OCI-LY1 (cell line): ENCODE measurements at regions not wholly inside any gene's neighbourhood (a gene's known extent, or its start where the extent isn't known, plus 50 kb on each side); places are given as distances from the start of the nearest gene placed in this dataset.

Source experiments
- H2AFZ ChIP-seq: fragments of 200-600 bp; sonication (generic), shearing (Covaris generic); 2 replicates; pipeline ENCODE4 v1.6.0; 2014; ENCODE audit warnings: antibody characterized with exemption, mild to moderate bottlenecking, low read length
- H3F3A ChIP-seq: fragments of 200-600 bp; sonication (generic), shearing (Covaris generic); 2 replicates; pipeline ENCODE4 v1.6.0; 2014; ENCODE audit warnings: mild to moderate bottlenecking, antibody characterized with exemption, low read length, moderate library complexity; ENCODE audit not compliant: insufficient read depth
- H3K27ac ChIP-seq: fragments of 200-600 bp; sonication (generic); 2 replicates; pipeline ENCODE4 v1.5.1; 2014; ENCODE audit warnings: low read length, mixed run types, mild to moderate bottlenecking, low read depth; ENCODE audit not compliant: poor library complexity, severe bottlenecking
- H3K27me3 ChIP-seq: fragments of 200-600 bp; sonication (generic); 2 replicates; pipeline ENCODE4 v1.6.0; 2014; ENCODE audit warnings: antibody characterized with exemption, mild to moderate bottlenecking, low read length, moderate library complexity; ENCODE audit not compliant: insufficient read depth
- H3K36me3 ChIP-seq: fragments of 200-600 bp; sonication (generic); 2 replicates; pipeline ENCODE4 v1.6.1; 2014; ENCODE audit warnings: mild to moderate bottlenecking, antibody characterized with exemption, low read length, moderate library complexity, mixed read lengths; ENCODE audit not compliant: insufficient read depth
- H3K4me1 ChIP-seq: fragments of 200-600 bp; sonication (generic); 2 replicates; pipeline ENCODE4 v1.5.1; 2014; ENCODE audit warnings: mild to moderate bottlenecking, low read length, moderate library complexity; ENCODE audit not compliant: insufficient read depth, severe bottlenecking
- H3K4me2 ChIP-seq: fragments of 200-600 bp; sonication (generic), shearing (Covaris generic); 2 replicates; pipeline ENCODE4 v1.6.1; 2014; ENCODE audit warnings: low read length
- H3K4me3 ChIP-seq: fragments of 200-600 bp; sonication (generic); 2 replicates; pipeline ENCODE4 v1.5.1; 2014; ENCODE audit warnings: low read length, low read depth, mild to moderate bottlenecking, mixed read lengths; ENCODE audit not compliant: poor library complexity, severe bottlenecking
- H3K79me2 ChIP-seq: fragments of 200-600 bp; shearing (Covaris generic); 2 replicates; pipeline ENCODE4 v1.6.1; 2016; ENCODE audit warnings: mixed run types, low read length, mixed read lengths; ENCODE audit not compliant: insufficient read depth
- H3K9ac ChIP-seq: fragments of 200-600 bp; sonication (generic), shearing (Covaris generic); 2 replicates; pipeline ENCODE4 v1.6.1; 2014; ENCODE audit warnings: mild to moderate bottlenecking, low read length, mixed read lengths
- H3K9me2 ChIP-seq: fragments of 200-600 bp; sonication (generic), shearing (Covaris generic); 2 replicates; pipeline ENCODE4 v1.6.1; 2014; ENCODE audit warnings: low read depth, mild to moderate bottlenecking, low read length, mixed read lengths
- H3K9me3 ChIP-seq: fragments of 200-600 bp; shearing (Covaris generic); 2 replicates; pipeline ENCODE4 v1.6.1; 2014; ENCODE audit warnings: low read length, mixed read lengths
- H4K20me1 ChIP-seq: fragments of 200-600 bp; sonication (generic), shearing (Covaris generic); 2 replicates; pipeline ENCODE4 v1.6.0; 2016; ENCODE audit warnings: mild to moderate bottlenecking, low read length; ENCODE audit not compliant: insufficient read depth
- CTCF ChIP-seq: fragments of 200-600 bp; sonication (generic), shearing (Covaris generic); IDR thresholded peaks from 2 replicates; pipeline ENCODE4 v1.5.1; 2017; ENCODE audit warnings: mild to moderate bottlenecking, antibody characterized with exemption, low read length, moderate library complexity, mixed read lengths
- EZH2 ChIP-seq: fragments of 200-600 bp; sonication (generic), shearing (Covaris generic); IDR thresholded peaks from 2 replicates; pipeline ENCODE4 v1.8.0; 2017; ENCODE audit warnings: borderline replicate concordance, mixed run types, mild to moderate bottlenecking, antibody characterized with exemption, low read length, moderate library complexity, mixed read lengths

- H3K27me3 ChIP-seq = no peaks in the 10 kb centered on the region
- no peaks in the 10 kb centered on the region for H4K20me1 ChIP-seq
- H3K36me3 ChIP-seq = no peaks in the 10 kb centered on the region
- H3K4me1 ChIP-seq = peaks cover 47% of the 10 kb centered on the region
- H3F3A ChIP-seq = no peaks in the 10 kb centered on the region
- H2AFZ ChIP-seq = peak overlapping the region; percentile 22
- no peak for TF ChIP-seq CTCF
- TF ChIP-seq EZH2 = no peak
- no peaks in the 10 kb centered on the region for H3K9me2 ChIP-seq
- H3K9ac ChIP-seq = no peak overlapping the region
- H3K4me2 ChIP-seq = no peak overlapping the region
- no peaks in the 10 kb centered on the region for H3K79me2 ChIP-seq
- H3K27ac ChIP-seq = no peak overlapping the region
- H3K4me3 ChIP-seq = no peak overlapping the region
- H3K9me3 ChIP-seq = no peaks in the 10 kb centered on the region
These were observed 222.7 kb downstream of the ARPP21 start for GRCh38 chr3:35862057-35862456.

GRCh38 chr3:35864871-35865270 is 225.5 kb downstream of the ARPP21 start:
- peaks cover 18% of the 10 kb centered on the region for H3K4me1 ChIP-seq
- H3K79me2 ChIP-seq = no peaks in the 10 kb centered on the region
- H3K4me3 ChIP-seq = no peak overlapping the region
- H3K9me3 ChIP-seq = no peaks in the 10 kb centered on the region
- H3K27ac ChIP-seq = no peak overlapping the region
- H3K36me3 ChIP-seq = no peaks in the 10 kb centered on the region
- 0 out of 2 replicates have a peak overlapping the region, but pooled peaks have one; percentile 38 for H2AFZ ChIP-seq
- no peaks in the 10 kb centered on the region for H3K27me3 ChIP-seq
- TF ChIP-seq EZH2 = no peak
- no peak for TF ChIP-seq CTCF
- H3K4me2 ChIP-seq = no peak overlapping the region
- H4K20me1 ChIP-seq = no peaks in the 10 kb centered on the region
- no peaks in the 10 kb centered on the region for H3K9me2 ChIP-seq
- no peak overlapping the region for H3K9ac ChIP-seq
- H3F3A ChIP-seq = no peaks in the 10 kb centered on the region

GRCh38 chr3:35867791-35868190 is 228.5 kb downstream of the ARPP21 start:
- no peak overlapping the region for H3K27ac ChIP-seq
- H4K20me1 ChIP-seq = no peaks in the 10 kb centered on the region
- no peak overlapping the region for H2AFZ ChIP-seq
- H3K36me3 ChIP-seq = no peaks in the 10 kb centered on the region
- no peaks in the 10 kb centered on the region for H3F3A ChIP-seq
- TF ChIP-seq EZH2 = no peak
- no peak for TF ChIP-seq CTCF
- H3K79me2 ChIP-seq = no peaks in the 10 kb centered on the region
- H3K9me2 ChIP-seq = no peaks in the 10 kb centered on the region
- H3K4me2 ChIP-seq = no peak overlapping the region
- no peak overlapping the region for H3K4me3 ChIP-seq
- H3K4me1 ChIP-seq = peaks cover 19% of the 10 kb centered on the region
- no peaks in the 10 kb centered on the region for H3K9me3 ChIP-seq
- H3K9ac ChIP-seq = no peak overlapping the region
- no peaks in the 10 kb centered on the region for H3K27me3 ChIP-seq
